GM04503 (cell line): ENCODE measurements at regions not wholly inside any gene's neighbourhood (a gene's known extent, or its start where the extent isn't known, plus 50 kb on each side); places are given as distances from the start of the nearest gene placed in this dataset.

Experiments used
- DNase-seq: peaks from one replicate; pipeline ENCODE4 v3.0.0-alpha.2; 2012; ENCODE audit warnings: low read depth

GRCh38 chr11:2083411-2083810 lies 55.8 kb downstream of the IGF2 start:
- DNase-seq, result no peak

DNA sequence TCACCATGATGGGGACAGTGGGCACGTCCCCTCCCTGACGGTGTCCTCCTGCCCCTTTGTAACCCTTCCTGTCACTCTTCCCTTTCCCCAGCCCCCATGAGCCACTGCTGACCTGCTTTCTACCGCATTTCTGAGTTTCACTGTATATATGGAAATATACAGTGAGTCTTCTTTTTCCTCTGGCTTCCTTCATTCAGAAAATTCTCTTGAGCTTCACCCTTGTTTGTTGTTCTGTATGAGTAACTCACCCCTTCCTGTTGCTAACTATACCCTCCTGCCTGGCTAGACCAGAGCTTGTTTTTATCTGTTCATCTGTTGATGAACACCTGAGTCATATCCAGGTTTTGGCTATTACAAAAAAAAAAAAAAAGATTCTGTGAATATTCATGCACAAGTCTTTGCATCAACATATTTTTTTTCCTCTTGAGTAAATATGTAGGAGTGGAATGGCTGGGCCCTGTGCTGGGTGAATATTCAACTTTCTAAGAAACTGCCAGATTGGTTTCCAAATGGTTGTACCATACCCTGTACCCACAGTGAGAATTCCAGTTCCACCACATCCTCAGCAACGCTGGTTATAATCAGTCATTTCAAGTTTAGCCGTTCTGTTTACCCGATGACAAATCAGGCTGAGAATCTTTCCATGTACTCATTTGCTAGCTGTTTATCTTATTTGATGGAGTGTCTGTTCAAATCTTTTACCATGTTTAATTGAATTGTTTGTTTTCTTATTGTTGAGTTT lies 62.0 kb downstream of the IGF2 start:
- peak; percentile 25 for DNase-seq

DNA sequence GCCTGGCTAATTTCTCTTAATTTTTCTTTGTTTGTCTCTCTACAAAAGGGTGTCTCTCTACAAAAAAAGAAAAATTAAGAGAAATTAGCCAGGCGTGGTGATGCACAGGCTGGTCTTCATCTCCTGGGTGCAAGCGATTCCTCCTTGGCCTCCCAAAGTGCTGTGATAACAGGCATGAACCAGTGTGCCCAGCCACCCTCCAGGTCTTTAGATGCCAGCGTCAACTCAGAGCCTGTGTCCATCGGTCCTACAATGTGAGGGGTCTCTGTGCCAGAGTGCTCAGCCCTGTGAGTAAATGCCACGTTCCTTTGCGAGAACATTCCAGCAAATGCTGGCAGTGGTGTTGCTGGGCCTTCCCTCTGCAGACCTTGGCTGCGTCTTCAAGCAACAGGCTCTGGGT lies 62.7 kb downstream of the IGF2 start:
- no peak for DNase-seq

GRCh38 chr11:2074266-2074825 lies 64.8 kb downstream of the IGF2 start:
- DNase-seq, result no peak

GRCh38 chr11:2072551-2073261 lies 66.5 kb downstream of the IGF2 start:
- no peak for DNase-seq

DNA sequence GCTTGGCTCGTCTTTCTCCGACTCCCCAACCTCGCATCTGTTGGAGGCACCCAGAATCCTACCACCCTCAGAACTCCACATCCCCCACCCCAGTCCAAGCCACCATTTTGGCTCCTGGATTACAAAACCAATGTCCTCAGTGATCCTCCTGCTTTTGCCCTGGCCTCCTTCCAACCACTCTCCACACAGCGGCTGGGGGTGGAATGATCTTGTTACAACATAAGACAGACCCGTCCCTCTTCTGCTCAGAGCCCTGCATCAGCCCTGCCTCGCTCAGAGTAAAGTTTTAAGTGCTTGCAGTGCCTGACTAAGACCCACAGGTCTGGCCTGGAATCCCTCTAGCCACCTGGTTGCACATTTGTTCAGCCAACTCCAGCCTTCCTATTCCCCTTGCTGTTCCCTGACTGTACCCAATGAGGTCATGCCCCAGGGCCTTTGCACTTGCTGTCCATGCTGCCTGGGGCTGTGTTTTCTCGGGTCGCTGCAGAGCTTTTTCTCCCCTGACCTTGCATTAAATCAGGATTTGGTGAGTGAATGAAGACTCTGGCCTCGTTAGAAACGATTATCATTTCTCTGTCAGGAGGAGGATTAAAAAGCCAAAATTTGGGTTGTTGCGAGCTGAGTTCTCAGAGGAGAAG lies 67.3 kb downstream of the IGF2 start:
- DNase-seq, result no peak
